MM.1S (cell line): ENCODE measurements at regions not wholly inside any gene's neighbourhood (a gene's known extent, or its start where the extent isn't known, plus 50 kb on each side); places are given as distances from the start of the nearest gene placed in this dataset.
"Not testable (repeated sequence)": the region's sequence is repeated elsewhere in the genome, so short reads cannot be mapped to it uniquely, and the experiment has no call there.

Experiments used
- EZH2 ChIP-seq: fragments of 300-600 bp; sonication (generic); optimal IDR thresholded peaks from 2 replicates; pipeline ENCODE3; 2017; ENCODE audit warnings: low read depth, mild to moderate bottlenecking, antibody characterized with exemption, low read length, mixed read lengths
- TF ChIP-seq, protein P1 (sequence below): fragments of 300-600 bp; sonication (generic); IDR thresholded peaks from 2 replicates; pipeline ENCODE4 v1.5.1; 2016; ENCODE audit warnings: antibody characterized with exemption, low read length, mixed read lengths

DNA sequence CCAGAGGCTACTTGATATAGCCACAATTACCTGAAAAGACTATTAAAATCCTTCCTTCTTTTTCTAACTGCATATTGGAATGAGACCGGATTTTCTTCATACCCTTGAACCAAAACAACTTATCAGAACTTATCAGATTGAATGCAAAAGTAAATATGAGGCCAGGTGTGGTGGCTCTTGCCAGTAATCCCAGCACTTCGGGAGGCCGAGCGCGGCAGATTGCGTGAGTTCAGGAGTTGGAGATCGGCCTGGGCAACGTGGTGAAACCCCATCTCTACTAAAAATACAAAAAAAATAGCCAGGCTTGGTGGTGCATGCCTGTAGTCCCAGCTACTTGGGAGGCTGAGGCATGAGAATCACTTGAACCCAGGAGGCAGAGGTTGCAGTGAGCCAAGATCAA lies 72.8 kb upstream of the TOP1 start:
- TF ChIP-seq, protein P1, sequence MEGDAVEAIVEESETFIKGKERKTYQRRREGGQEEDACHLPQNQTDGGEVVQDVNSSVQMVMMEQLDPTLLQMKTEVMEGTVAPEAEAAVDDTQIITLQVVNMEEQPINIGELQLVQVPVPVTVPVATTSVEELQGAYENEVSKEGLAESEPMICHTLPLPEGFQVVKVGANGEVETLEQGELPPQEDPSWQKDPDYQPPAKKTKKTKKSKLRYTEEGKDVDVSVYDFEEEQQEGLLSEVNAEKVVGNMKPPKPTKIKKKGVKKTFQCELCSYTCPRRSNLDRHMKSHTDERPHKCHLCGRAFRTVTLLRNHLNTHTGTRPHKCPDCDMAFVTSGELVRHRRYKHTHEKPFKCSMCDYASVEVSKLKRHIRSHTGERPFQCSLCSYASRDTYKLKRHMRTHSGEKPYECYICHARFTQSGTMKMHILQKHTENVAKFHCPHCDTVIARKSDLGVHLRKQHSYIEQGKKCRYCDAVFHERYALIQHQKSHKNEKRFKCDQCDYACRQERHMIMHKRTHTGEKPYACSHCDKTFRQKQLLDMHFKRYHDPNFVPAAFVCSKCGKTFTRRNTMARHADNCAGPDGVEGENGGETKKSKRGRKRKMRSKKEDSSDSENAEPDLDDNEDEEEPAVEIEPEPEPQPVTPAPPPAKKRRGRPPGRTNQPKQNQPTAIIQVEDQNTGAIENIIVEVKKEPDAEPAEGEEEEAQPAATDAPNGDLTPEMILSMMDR, result not testable (repeated sequence)
- TF ChIP-seq EZH2, result not testable (repeated sequence)
